ENCODE measurements at regions not wholly inside any gene's neighbourhood (a gene's known extent, or its start where the extent isn't known, plus 50 kb on each side); places are given as distances from the start of the nearest gene placed in this dataset.

- no peak overlapping the region for H3K27ac ChIP-seq
- no peak for TF ChIP-seq ZFX (IDR thresholded peaks at IDR 0.05)
- no peak for TF ChIP-seq CTCF (conservative IDR thresholded peaks at IDR 0.05)
Observed at GRCh38 chr20:9926007-9926406, 87.1 kb upstream of the PAK5 start.

GRCh38 chr20:9923648-9924047, 84.8 kb upstream of the PAK5 start:
- no peak for TF ChIP-seq ZFX (IDR thresholded peaks at IDR 0.05)
- TF ChIP-seq CTCF (conservative IDR thresholded peaks at IDR 0.05) = no peak
- H3K27ac ChIP-seq = no peak overlapping the region

GRCh38 chr20:9920866-9921265, 82.0 kb upstream of the PAK5 start:
- H3K27ac ChIP-seq = no peak overlapping the region
- TF ChIP-seq CTCF (conservative IDR thresholded peaks at IDR 0.05) (no peak), ZFX (IDR thresholded peaks at IDR 0.05) (no peak)

- no peak overlapping the region for H3K27ac ChIP-seq
- no peak for TF ChIP-seq CTCF (conservative IDR thresholded peaks at IDR 0.05)
- no peak for TF ChIP-seq ZFX (IDR thresholded peaks at IDR 0.05)
Observed at GRCh38 chr20:9919271-9920014, 80.6 kb upstream of the PAK5 start.

GRCh38 chr20:9918348-9918747, 79.5 kb upstream of the PAK5 start:
- TF ChIP-seq CTCF (conservative IDR thresholded peaks at IDR 0.05) (no peak), ZFX (IDR thresholded peaks at IDR 0.05) (no peak)
- H3K27ac ChIP-seq = no peak overlapping the region

- no peak for TF ChIP-seq ZFX (IDR thresholded peaks at IDR 0.05)
- no peak for TF ChIP-seq CTCF (conservative IDR thresholded peaks at IDR 0.05)
- H3K27ac ChIP-seq = no peak overlapping the region
Observed at GRCh38 chr20:9916761-9917160, 77.9 kb upstream of the PAK5 start.

- TF ChIP-seq CTCF (conservative IDR thresholded peaks at IDR 0.05) (peak; percentile 89), ZFX (IDR thresholded peaks at IDR 0.05) (no peak)
- H3K27ac ChIP-seq = no peak overlapping the region
Observed at GRCh38 chr20:9912858-9913434, 74.1 kb upstream of the PAK5 start.
